ENCODE measurements at regions not wholly inside any gene's neighbourhood (a gene's known extent, or its start where the extent isn't known, plus 50 kb on each side); places are given as distances from the start of the nearest gene placed in this dataset.

- TF ChIP-seq POLR2A (IDR thresholded peaks at IDR 0.05), result no peak
- TF ChIP-seq CTCF (IDR thresholded peaks at IDR 0.05), result no peak
Observed at GRCh38 chr14:35240231-35240630, 52.0 kb upstream of the PSMA6 start.

Data from uterus (tissue), 2 donors.